Chondrocyte (in vitro differentiated cells): ENCODE measurements at regions not wholly inside any gene's neighbourhood (a gene's known extent, or its start where the extent isn't known, plus 50 kb on each side); places are given as distances from the start of the nearest gene placed in this dataset.

Source experiments
- DNase-seq: peaks from one replicate; pipeline ENCODE4 v3.0.0; 2021; ENCODE audit warnings: mixed read lengths, low spot score
- H3K27ac Mint-ChIP-seq: one replicate; pipeline ENCODE4 v1.8.0; 2021; ENCODE audit warnings: mild to moderate bottlenecking, moderate library complexity, mixed read lengths; ENCODE audit not compliant: unreplicated experiment
- H3K27me3 Mint-ChIP-seq: 2 replicates; pipeline ENCODE4 v1.8.0; 2021; ENCODE audit warnings: low read depth, mixed read lengths
- H3K36me3 Mint-ChIP-seq: 2 replicates; pipeline ENCODE4 v1.8.0; 2021; ENCODE audit warnings: low read depth, mixed read lengths
- H3K4me1 Mint-ChIP-seq: 2 replicates; pipeline ENCODE4 v1.8.0; 2021; ENCODE audit warnings: low read depth, mild to moderate bottlenecking, mixed read lengths
- H3K4me3 Mint-ChIP-seq: one replicate; pipeline ENCODE4 v1.8.0; 2021; ENCODE audit warnings: mild to moderate bottlenecking, moderate library complexity, mixed read lengths; ENCODE audit not compliant: unreplicated experiment
- H3K9me3 Mint-ChIP-seq: 2 replicates; pipeline ENCODE4 v1.8.0; 2021; ENCODE audit warnings: low read depth, mixed read lengths
- TF ChIP-seq, protein P1 (sequence below): fragments of 200-600 bp; sonication (generic); IDR thresholded peaks from 2 replicates; pipeline ENCODE4 v1.5.0; 2021; ENCODE audit warnings: antibody characterized with exemption, mild to moderate bottlenecking, moderate library complexity

DNA sequence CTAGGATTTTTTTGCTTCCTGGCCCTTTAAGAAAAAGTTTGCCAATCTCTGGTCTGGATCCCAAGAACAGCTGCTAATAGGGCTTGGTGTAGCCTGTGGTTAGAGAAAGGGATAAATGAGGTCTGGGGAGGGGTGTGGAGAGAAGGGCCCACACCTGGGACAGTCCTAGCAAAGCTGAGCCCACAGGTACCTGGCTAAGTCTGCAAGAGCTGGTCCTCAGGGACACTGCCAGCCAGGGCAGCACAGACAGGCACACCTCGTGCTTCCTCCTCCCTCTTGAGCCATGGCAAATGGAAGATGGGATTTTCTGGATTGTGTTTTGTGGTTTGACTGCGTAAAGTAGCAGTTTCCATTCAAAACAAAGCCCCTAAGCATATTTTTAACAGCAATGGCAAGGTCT, 217.5 kb downstream of the SOX9 start:
- peaks cover 26% of the 10 kb centered on the region for H3K4me1 Mint-ChIP-seq
- TF ChIP-seq, protein P1, sequence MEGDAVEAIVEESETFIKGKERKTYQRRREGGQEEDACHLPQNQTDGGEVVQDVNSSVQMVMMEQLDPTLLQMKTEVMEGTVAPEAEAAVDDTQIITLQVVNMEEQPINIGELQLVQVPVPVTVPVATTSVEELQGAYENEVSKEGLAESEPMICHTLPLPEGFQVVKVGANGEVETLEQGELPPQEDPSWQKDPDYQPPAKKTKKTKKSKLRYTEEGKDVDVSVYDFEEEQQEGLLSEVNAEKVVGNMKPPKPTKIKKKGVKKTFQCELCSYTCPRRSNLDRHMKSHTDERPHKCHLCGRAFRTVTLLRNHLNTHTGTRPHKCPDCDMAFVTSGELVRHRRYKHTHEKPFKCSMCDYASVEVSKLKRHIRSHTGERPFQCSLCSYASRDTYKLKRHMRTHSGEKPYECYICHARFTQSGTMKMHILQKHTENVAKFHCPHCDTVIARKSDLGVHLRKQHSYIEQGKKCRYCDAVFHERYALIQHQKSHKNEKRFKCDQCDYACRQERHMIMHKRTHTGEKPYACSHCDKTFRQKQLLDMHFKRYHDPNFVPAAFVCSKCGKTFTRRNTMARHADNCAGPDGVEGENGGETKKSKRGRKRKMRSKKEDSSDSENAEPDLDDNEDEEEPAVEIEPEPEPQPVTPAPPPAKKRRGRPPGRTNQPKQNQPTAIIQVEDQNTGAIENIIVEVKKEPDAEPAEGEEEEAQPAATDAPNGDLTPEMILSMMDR = no peak
- H3K4me3 Mint-ChIP-seq = no peak overlapping the region
- no peaks in the 10 kb centered on the region for H3K36me3 Mint-ChIP-seq
- no peak for DNase-seq
- no peak overlapping the region for H3K27ac Mint-ChIP-seq
- H3K27me3 Mint-ChIP-seq = peaks cover 1% of the 10 kb centered on the region
- H3K9me3 Mint-ChIP-seq = no peaks in the 10 kb centered on the region

DNA sequence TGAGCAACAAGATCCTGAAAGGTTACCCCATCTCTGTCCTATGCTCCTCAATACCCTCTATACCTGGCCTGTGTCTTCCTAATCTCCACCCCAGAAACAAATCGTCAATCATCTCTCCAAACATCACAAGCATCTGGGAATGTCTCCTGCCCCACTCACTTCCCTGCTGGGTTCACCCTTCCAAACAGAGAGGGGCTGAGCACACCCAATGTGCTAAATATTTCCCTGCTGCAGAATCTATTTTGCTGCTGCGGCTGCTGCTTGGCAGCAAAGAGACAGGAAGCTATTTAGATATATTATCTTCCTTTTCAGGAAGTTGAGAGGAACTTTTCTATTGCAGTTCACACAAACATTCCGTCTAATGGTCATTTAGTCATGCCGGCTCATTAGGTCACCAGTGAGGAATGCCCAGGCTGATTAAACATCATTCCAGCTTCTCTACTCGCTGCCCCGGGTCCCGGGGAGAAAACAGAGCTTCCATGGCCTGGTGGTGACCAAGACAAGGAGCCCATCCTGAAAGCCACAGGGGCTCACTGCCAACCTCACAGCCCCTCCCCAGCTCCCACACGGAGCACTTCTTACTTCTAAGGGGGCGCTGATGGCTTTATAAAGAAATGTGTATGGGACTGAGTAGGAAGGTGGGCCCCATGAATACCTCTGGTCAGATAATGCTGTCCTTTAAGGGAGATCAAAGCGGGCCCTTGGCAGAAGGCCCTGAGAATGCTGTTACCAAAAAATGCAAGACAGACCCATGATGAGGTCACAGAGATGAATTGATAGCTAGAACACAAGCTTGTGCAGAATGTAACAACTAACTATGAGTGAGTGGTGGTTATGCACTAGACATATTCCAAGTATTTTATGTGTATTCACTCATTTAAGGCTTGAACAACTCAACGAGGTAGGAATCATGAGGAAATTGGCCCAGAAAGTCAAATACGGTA, 218.3 kb downstream of the SOX9 start:
- no peak overlapping the region for H3K4me3 Mint-ChIP-seq
- H3K9me3 Mint-ChIP-seq = no peaks in the 10 kb centered on the region
- H3K27me3 Mint-ChIP-seq = peaks cover 1% of the 10 kb centered on the region
- H3K36me3 Mint-ChIP-seq = no peaks in the 10 kb centered on the region
- no peak for DNase-seq
- peak overlapping the region; percentile 83 for H3K27ac Mint-ChIP-seq
- TF ChIP-seq, protein P1 = no peak
- peaks cover 26% of the 10 kb centered on the region for H3K4me1 Mint-ChIP-seq

DNA sequence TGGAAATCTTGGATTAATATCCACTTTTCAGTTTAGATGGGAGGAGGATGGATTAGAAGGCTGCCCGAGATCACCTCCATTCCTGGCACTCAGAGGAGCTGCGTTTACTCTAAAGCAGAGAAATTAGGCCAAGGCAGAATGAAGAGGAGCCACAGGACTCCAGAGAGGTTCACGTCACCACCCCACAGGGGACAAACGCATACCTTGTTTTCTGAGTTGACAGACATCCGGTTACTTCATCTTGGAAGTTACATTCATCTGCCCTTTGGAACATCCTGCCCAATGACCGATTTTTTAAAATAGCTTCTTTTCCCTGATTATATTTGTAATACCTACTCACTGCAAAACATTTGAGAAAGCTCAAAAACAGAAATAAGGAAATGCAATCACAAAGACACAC, 220.0 kb downstream of the SOX9 start:
- peaks cover 26% of the 10 kb centered on the region for H3K4me1 Mint-ChIP-seq
- TF ChIP-seq, protein P1 = no peak
- H3K4me3 Mint-ChIP-seq = no peak overlapping the region
- no peaks in the 10 kb centered on the region for H3K9me3 Mint-ChIP-seq
- DNase-seq = no peak
- no peak overlapping the region for H3K27ac Mint-ChIP-seq
- no peaks in the 10 kb centered on the region for H3K36me3 Mint-ChIP-seq
- no peaks in the 10 kb centered on the region for H3K27me3 Mint-ChIP-seq

DNA sequence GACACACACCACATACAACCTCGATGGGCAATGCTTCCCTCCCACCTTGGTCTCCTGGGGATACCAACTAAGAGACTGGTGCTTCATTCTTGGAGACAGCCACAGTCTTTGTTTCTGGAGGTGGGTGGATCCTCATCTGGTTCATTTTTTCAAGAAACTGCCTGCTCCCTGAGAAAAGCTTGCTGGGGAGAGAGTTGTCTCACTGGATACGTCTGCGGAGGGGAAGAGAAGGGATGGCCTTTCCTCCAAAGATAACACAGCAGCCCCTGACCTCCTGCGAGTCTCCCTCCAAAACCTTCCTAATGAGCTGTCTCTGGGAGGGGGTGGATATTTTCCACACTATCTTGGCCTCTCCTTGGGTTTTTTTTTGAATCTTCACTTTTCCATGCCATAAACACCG, 221.2 kb downstream of the SOX9 start:
- H3K9me3 Mint-ChIP-seq = no peaks in the 10 kb centered on the region
- H3K4me3 Mint-ChIP-seq = no peak overlapping the region
- no peaks in the 10 kb centered on the region for H3K36me3 Mint-ChIP-seq
- H3K4me1 Mint-ChIP-seq = peaks cover 26% of the 10 kb centered on the region
- TF ChIP-seq, protein P1 = no peak
- no peak for DNase-seq
- no peak overlapping the region for H3K27ac Mint-ChIP-seq
- H3K27me3 Mint-ChIP-seq = no peaks in the 10 kb centered on the region

DNA sequence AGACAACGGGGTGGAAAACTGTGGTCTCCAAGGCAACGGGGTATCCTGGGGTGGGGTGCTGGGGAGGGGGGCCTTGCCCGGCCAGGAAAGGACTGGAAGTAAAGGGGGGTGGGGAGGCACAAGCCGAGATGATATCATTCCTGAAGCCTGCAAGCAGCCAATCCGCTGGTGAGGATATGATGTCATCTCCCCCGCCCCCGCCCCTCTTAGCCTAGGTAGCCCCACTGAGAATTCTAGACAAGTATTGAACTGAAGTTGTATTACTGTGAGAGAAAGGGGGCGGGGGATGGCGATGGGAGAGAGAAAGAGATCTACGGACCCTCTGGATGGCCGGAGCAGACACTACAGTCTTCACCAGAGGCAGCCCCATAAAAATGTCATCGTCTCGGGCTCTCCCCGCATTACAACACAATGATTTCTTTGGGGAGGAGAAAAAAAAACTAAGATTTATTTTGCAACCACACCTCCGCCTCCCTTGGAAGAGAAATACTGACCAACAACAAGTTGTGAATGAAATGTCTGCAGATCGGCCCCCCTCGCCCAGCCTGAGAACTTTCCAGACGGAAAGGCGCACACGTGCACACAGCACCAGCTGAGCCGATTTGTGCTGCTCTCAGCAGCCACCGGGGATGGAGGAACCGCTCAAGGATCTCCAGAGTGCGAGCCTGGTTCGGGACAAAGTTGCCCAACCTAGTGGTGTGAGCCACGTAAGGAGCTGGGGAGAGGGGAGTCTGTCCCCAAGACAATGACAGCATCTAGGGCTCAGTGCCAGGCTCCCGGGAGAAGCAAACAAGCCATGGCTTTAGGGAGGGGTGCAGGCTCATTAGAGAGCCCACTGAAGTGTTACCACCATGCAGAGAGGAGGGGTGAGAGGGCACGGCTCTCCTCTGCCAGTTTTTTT, 222.1 kb downstream of the SOX9 start:
- TF ChIP-seq, protein P1 = no peak
- H3K4me3 Mint-ChIP-seq = no peak overlapping the region

More for the DNA sequence above, 222.1 kb downstream of the SOX9 start:
- Mint-ChIP-seq H3K9me3 (no peaks in the 10 kb centered on the region), H3K27ac (no peak overlapping the region), H3K4me1 (peaks cover 23% of the 10 kb centered on the region), H3K36me3 (no peaks in the 10 kb centered on the region), H3K27me3 (no peaks in the 10 kb centered on the region)
- no peak for DNase-seq
